ENCODE measurements at regions not wholly inside any gene's neighbourhood (a gene's known extent, or its start where the extent isn't known, plus 50 kb on each side); places are given as distances from the start of the nearest gene placed in this dataset.

GRCh38 chr1:216937491-216937890, 214.3 kb upstream of the ESRRG start:
- DNase-seq (ENCODE audit: low spot score): no peak
- TF ChIP-seq CTCF (IDR thresholded peaks at IDR 0.05; ENCODE audit: unreplicated experiment): no peak
- Mint-ChIP-seq H3K27me3 (ENCODE audit: unreplicated experiment) (no peaks in the 10 kb centered on the region), H3K9me3 (ENCODE audit: unreplicated experiment) (no peaks in the 10 kb centered on the region), H3K27ac (ENCODE audit: unreplicated experiment) (no peak overlapping the region), H3K4me3 (ENCODE audit: unreplicated experiment) (no peak overlapping the region), H3K4me1 (ENCODE audit: unreplicated experiment) (no peaks in the 10 kb centered on the region), H3K36me3 (ENCODE audit: low read depth, unreplicated experiment) (no peaks in the 10 kb centered on the region)

- no peaks in the 10 kb centered on the region for H3K9me3 Mint-ChIP-seq (ENCODE audit: unreplicated experiment)
- H3K4me3 Mint-ChIP-seq (ENCODE audit: unreplicated experiment): no peak overlapping the region
- H3K36me3 Mint-ChIP-seq (ENCODE audit: low read depth, unreplicated experiment): no peaks in the 10 kb centered on the region
- no peak for DNase-seq (ENCODE audit: low spot score)
- no peak for TF ChIP-seq CTCF (IDR thresholded peaks at IDR 0.05; ENCODE audit: unreplicated experiment)
- no peaks in the 10 kb centered on the region for H3K27me3 Mint-ChIP-seq (ENCODE audit: unreplicated experiment)
- H3K27ac Mint-ChIP-seq (ENCODE audit: unreplicated experiment): no peak overlapping the region
- H3K4me1 Mint-ChIP-seq (ENCODE audit: unreplicated experiment): no peaks in the 10 kb centered on the region
Observed at GRCh38 chr1:216936779-216937178, 213.6 kb upstream of the ESRRG start.

- Mint-ChIP-seq H3K4me1 (ENCODE audit: unreplicated experiment) (no peaks in the 10 kb centered on the region), H3K36me3 (ENCODE audit: low read depth, unreplicated experiment) (no peaks in the 10 kb centered on the region), H3K9me3 (ENCODE audit: unreplicated experiment) (no peaks in the 10 kb centered on the region), H3K4me3 (ENCODE audit: unreplicated experiment) (no peak overlapping the region), H3K27ac (ENCODE audit: unreplicated experiment) (no peak overlapping the region), H3K27me3 (ENCODE audit: unreplicated experiment) (no peaks in the 10 kb centered on the region)
- TF ChIP-seq CTCF (IDR thresholded peaks at IDR 0.05; ENCODE audit: unreplicated experiment): no peak
- DNase-seq (ENCODE audit: low spot score): no peak
Observed at GRCh38 chr1:216935901-216936300, 212.7 kb upstream of the ESRRG start.

GRCh38 chr1:216932424-216932823, 209.2 kb upstream of the ESRRG start:
- no peak overlapping the region for H3K4me3 Mint-ChIP-seq (ENCODE audit: unreplicated experiment)
- H3K9me3 Mint-ChIP-seq (ENCODE audit: unreplicated experiment): no peaks in the 10 kb centered on the region
- no peak for DNase-seq (ENCODE audit: low spot score)
- no peaks in the 10 kb centered on the region for H3K27me3 Mint-ChIP-seq (ENCODE audit: unreplicated experiment)
- no peak overlapping the region for H3K27ac Mint-ChIP-seq (ENCODE audit: unreplicated experiment)
- no peaks in the 10 kb centered on the region for H3K36me3 Mint-ChIP-seq (ENCODE audit: low read depth, unreplicated experiment)
- H3K4me1 Mint-ChIP-seq (ENCODE audit: unreplicated experiment): no peaks in the 10 kb centered on the region
- TF ChIP-seq CTCF (IDR thresholded peaks at IDR 0.05; ENCODE audit: unreplicated experiment): no peak

- no peak for TF ChIP-seq CTCF (IDR thresholded peaks at IDR 0.05; ENCODE audit: unreplicated experiment)
- no peak overlapping the region for H3K27ac Mint-ChIP-seq (ENCODE audit: unreplicated experiment)
- no peaks in the 10 kb centered on the region for H3K27me3 Mint-ChIP-seq (ENCODE audit: unreplicated experiment)
- no peak overlapping the region for H3K4me3 Mint-ChIP-seq (ENCODE audit: unreplicated experiment)
- DNase-seq (ENCODE audit: low spot score): no peak
- no peaks in the 10 kb centered on the region for H3K4me1 Mint-ChIP-seq (ENCODE audit: unreplicated experiment)
- no peaks in the 10 kb centered on the region for H3K9me3 Mint-ChIP-seq (ENCODE audit: unreplicated experiment)
- no peaks in the 10 kb centered on the region for H3K36me3 Mint-ChIP-seq (ENCODE audit: low read depth, unreplicated experiment)
Observed at GRCh38 chr1:216929870-216930582, 206.8 kb upstream of the ESRRG start.
